Body of pancreas (tissue), 4 donors: ENCODE measurements at regions not wholly inside any gene's neighbourhood (a gene's known extent, or its start where the extent isn't known, plus 50 kb on each side); places are given as distances from the start of the nearest gene placed in this dataset.

Source experiments
- POLR2A ChIP-seq, 3 donors: fragments of 450-650 bp; IDR thresholded peaks; one replicate each; pipeline ENCODE4 v1.6.1; 2016; ENCODE audit warnings: antibody characterized with exemption in 3 of 3, mild to moderate bottlenecking in 2 of 3
- TF ChIP-seq, protein P1 (sequence below), 7 experiments: fragments of 450-650 bp in 4 of 7; fragments of 200-600 bp in 3 of 7; sonication (generic) in 3 of 7; IDR thresholded peaks; one replicate each; pipeline ENCODE4 v1.5.1; 2016 to 2019; ENCODE audit warnings: antibody characterized with exemption in 7 of 7

GRCh38 chr4:41366911-41367517 lies 110.3 kb downstream of the UCHL1 start:
- TF ChIP-seq, protein P1, sequence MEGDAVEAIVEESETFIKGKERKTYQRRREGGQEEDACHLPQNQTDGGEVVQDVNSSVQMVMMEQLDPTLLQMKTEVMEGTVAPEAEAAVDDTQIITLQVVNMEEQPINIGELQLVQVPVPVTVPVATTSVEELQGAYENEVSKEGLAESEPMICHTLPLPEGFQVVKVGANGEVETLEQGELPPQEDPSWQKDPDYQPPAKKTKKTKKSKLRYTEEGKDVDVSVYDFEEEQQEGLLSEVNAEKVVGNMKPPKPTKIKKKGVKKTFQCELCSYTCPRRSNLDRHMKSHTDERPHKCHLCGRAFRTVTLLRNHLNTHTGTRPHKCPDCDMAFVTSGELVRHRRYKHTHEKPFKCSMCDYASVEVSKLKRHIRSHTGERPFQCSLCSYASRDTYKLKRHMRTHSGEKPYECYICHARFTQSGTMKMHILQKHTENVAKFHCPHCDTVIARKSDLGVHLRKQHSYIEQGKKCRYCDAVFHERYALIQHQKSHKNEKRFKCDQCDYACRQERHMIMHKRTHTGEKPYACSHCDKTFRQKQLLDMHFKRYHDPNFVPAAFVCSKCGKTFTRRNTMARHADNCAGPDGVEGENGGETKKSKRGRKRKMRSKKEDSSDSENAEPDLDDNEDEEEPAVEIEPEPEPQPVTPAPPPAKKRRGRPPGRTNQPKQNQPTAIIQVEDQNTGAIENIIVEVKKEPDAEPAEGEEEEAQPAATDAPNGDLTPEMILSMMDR (IDR thresholded peaks at IDR 0.05): no peak
- TF ChIP-seq POLR2A (IDR thresholded peaks at IDR 0.05): no peak
